ENCODE measurements at regions not wholly inside any gene's neighbourhood (a gene's known extent, or its start where the extent isn't known, plus 50 kb on each side); places are given as distances from the start of the nearest gene placed in this dataset.

DNA sequence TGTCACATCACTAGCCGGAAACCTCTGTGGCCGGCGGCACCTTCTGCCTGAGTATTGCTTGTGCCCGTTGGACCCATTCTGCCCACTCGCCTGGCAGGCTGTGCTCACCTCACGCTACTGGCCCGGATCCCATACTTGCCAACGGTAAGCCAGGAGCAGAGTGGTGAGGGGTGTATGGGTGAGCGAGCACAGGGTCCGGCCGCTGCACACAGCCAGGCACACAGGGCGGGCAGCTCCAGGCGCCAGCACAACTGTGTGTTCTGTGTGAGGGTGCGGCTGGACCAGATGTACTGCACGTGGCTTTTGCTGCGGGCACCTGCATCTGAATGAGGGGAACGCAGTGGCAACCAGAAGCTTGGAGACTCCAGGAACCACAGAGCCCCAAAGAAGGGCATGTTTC, 455.7 kb downstream of the CDH8 start:
- TF ChIP-seq, protein P1, sequence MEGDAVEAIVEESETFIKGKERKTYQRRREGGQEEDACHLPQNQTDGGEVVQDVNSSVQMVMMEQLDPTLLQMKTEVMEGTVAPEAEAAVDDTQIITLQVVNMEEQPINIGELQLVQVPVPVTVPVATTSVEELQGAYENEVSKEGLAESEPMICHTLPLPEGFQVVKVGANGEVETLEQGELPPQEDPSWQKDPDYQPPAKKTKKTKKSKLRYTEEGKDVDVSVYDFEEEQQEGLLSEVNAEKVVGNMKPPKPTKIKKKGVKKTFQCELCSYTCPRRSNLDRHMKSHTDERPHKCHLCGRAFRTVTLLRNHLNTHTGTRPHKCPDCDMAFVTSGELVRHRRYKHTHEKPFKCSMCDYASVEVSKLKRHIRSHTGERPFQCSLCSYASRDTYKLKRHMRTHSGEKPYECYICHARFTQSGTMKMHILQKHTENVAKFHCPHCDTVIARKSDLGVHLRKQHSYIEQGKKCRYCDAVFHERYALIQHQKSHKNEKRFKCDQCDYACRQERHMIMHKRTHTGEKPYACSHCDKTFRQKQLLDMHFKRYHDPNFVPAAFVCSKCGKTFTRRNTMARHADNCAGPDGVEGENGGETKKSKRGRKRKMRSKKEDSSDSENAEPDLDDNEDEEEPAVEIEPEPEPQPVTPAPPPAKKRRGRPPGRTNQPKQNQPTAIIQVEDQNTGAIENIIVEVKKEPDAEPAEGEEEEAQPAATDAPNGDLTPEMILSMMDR (IDR thresholded peaks at IDR 0.05), result no peak
- TF ChIP-seq POLR2A (IDR thresholded peaks at IDR 0.05), result no peak
- TF ChIP-seq EP300 (IDR thresholded peaks at IDR 0.05; ENCODE audit: low read depth), result no peak
- TF ChIP-seq POLR2AphosphoS5 (IDR thresholded peaks at IDR 0.05), result no peak
